Neural cell (in vitro differentiated cells): ENCODE measurements at regions not wholly inside any gene's neighbourhood (a gene's known extent, or its start where the extent isn't known, plus 50 kb on each side); places are given as distances from the start of the nearest gene placed in this dataset.

Experiments used
- H2AFZ ChIP-seq: fragments of 200-600, 300-800 bp; sonication (generic), shearing (Covaris generic); 2 replicates; pipeline ENCODE4 v1.6.0; 2014; ENCODE audit warnings: low read depth, mild to moderate bottlenecking, antibody characterized with exemption, low read length, moderate library complexity
- H3F3A ChIP-seq: fragments of 200-600 bp; shearing (Covaris generic); 2 replicates; pipeline ENCODE4 v1.6.1; 2016; ENCODE audit warnings: mild to moderate bottlenecking, moderate library complexity, mixed read lengths, antibody characterized with exemption, low read length; ENCODE audit not compliant: insufficient read depth, poor library complexity, severe bottlenecking
- H3K27ac ChIP-seq: fragments of 200-600, 300-800 bp; sonication (generic), shearing (Covaris generic); 2 replicates; pipeline ENCODE4 v1.5.1; 2014; ENCODE audit warnings: mild to moderate bottlenecking, low read length, moderate library complexity
- H3K27me3 ChIP-seq: fragments of 300-800, 200-600 bp; sonication (generic), shearing (Covaris generic); 2 replicates; pipeline ENCODE4 v1.6.0; 2014; ENCODE audit warnings: mild to moderate bottlenecking, low read depth, low read length, moderate library complexity; ENCODE audit not compliant: insufficient read depth
- H3K36me3 ChIP-seq: fragments of 300-800, 200-600 bp; sonication (generic), shearing (Covaris generic); 2 replicates; pipeline ENCODE4 v1.5.1; 2014; ENCODE audit warnings: mild to moderate bottlenecking, antibody characterized with exemption, low read length, moderate library complexity; ENCODE audit not compliant: insufficient read depth
- H3K4me2 ChIP-seq: fragments of 300-800, 200-600 bp; sonication (generic), shearing (Covaris generic); 2 replicates; pipeline ENCODE4 v1.6.0; 2014; ENCODE audit warnings: mild to moderate bottlenecking, low read length
- H3K4me3 ChIP-seq: fragments of 300-800, 200-600 bp; sonication (generic), shearing (Covaris generic); 2 replicates; pipeline ENCODE4 v1.5.1; 2014; ENCODE audit warnings: mild to moderate bottlenecking, low read length, moderate library complexity
- H3K79me2 ChIP-seq: fragments of 200-600 bp; shearing (Covaris generic); replicated peaks from 2 replicates; pipeline ENCODE4 v1.6.0; 2014; ENCODE audit warnings: mild to moderate bottlenecking, low read length, moderate library complexity; ENCODE audit not compliant: insufficient read depth
- H3K9ac ChIP-seq: fragments of 300-800, 200-600 bp; sonication (generic), shearing (Covaris generic); 2 replicates; pipeline ENCODE4 v1.6.1; 2016; ENCODE audit warnings: mild to moderate bottlenecking, low read length, mixed read lengths
- H3K9me2 ChIP-seq: fragments of 200-600 bp; shearing (Covaris generic); 2 replicates; pipeline ENCODE4 v1.6.1; 2016; ENCODE audit warnings: mild to moderate bottlenecking, low read length, mixed read lengths; ENCODE audit not compliant: insufficient read depth
- H3K9me3 ChIP-seq: fragments of 200-600, 300-800 bp; sonication (generic), shearing (Covaris generic); 2 replicates; pipeline ENCODE4 v1.6.1; 2016; ENCODE audit warnings: mild to moderate bottlenecking, mixed run types, low read length, moderate library complexity, mixed read lengths
- H4K20me1 ChIP-seq: fragments of 200-600 bp; shearing (Covaris generic); 2 replicates; pipeline ENCODE4 v1.6.1; 2016; ENCODE audit warnings: mild to moderate bottlenecking, mixed run types; ENCODE audit not compliant: insufficient read depth
- EP300 ChIP-seq: fragments of 450-650 bp; conservative IDR thresholded peaks from 2 replicates; pipeline ENCODE4 v1.6.1; 2014; ENCODE audit warnings: antibody characterized with exemption, mild to moderate bottlenecking, moderate library complexity; ENCODE audit not compliant: poor library complexity, severe bottlenecking
- EZH2 ChIP-seq: fragments of 200-600, 300-800 bp; shearing (Covaris generic), sonication (generic); IDR thresholded peaks from 2 replicates; pipeline ENCODE4 v1.6.1; 2014; ENCODE audit warnings: antibody characterized with exemption, low read length, borderline replicate concordance, mild to moderate bottlenecking; ENCODE audit not compliant: insufficient read depth, poor library complexity, severe bottlenecking
- MXI1 ChIP-seq: fragments of 450-650 bp; conservative IDR thresholded peaks from 2 replicates; pipeline ENCODE4 v1.6.1; 2014; ENCODE audit warnings: antibody characterized with exemption, mild to moderate bottlenecking; ENCODE audit not compliant: poor library complexity, severe bottlenecking
- POLR2AphosphoS5 ChIP-seq: IDR thresholded peaks from 2 replicates; pipeline ENCODE4 v1.6.1; 2012
- RAD21 ChIP-seq: fragments of 450-650 bp; conservative IDR thresholded peaks from 2 replicates; pipeline ENCODE4 v1.6.1; 2014; ENCODE audit warnings: antibody characterized with exemption, mild to moderate bottlenecking, moderate library complexity
- REST ChIP-seq: IDR thresholded peaks from 2 replicates; pipeline ENCODE4 v1.6.1; 2012; ENCODE audit warnings: borderline replicate concordance
- SMC3 ChIP-seq: fragments of 450-650 bp; conservative IDR thresholded peaks from 2 replicates; pipeline ENCODE4 v1.6.1; 2014; ENCODE audit warnings: antibody characterized with exemption, mild to moderate bottlenecking, moderate library complexity; ENCODE audit not compliant: poor library complexity
- TAF1 ChIP-seq: IDR thresholded peaks from 2 replicates; pipeline ENCODE4 v1.6.1; 2012; ENCODE audit warnings: low read depth

GRCh38 chr2:22062679-22063078 lies 938.9 kb downstream of the TDRD15 start:
- TF ChIP-seq RAD21: no peak
- no peak for TF ChIP-seq REST
- no peak for TF ChIP-seq POLR2AphosphoS5
- TF ChIP-seq TAF1: no peak
- no peak for TF ChIP-seq EZH2
- Histone ChIP-seq H2AFZ (no peak overlapping the region), H3K9me3 (no peaks in the 10 kb centered on the region)

GRCh38 chr2:22076454-22076853 lies 952.7 kb downstream of the TDRD15 start:
- H3K27me3 ChIP-seq: no peaks in the 10 kb centered on the region
- no peaks in the 10 kb centered on the region for H3K9me2 ChIP-seq
- no peaks in the 10 kb centered on the region for H3K36me3 ChIP-seq
- H3K4me2 ChIP-seq: no peak overlapping the region
- no peak overlapping the region for H3K27ac ChIP-seq
- no peaks in the 10 kb centered on the region for H4K20me1 ChIP-seq
- no peak overlapping the region for H3K9ac ChIP-seq
- no peak overlapping the region for H2AFZ ChIP-seq
- TF ChIP-seq EZH2: no peak
- no peak for TF ChIP-seq EP300
- TF ChIP-seq TAF1: no peak
- TF ChIP-seq SMC3: no peak
- TF ChIP-seq REST: no peak
- no peak for TF ChIP-seq RAD21
- TF ChIP-seq MXI1: no peak
- no peaks in the 10 kb centered on the region for H3K9me3 ChIP-seq
- H3K79me2 ChIP-seq: no peaks in the 10 kb centered on the region
- H3F3A ChIP-seq: no peaks in the 10 kb centered on the region
- H3K4me3 ChIP-seq: no peak overlapping the region

More at GRCh38 chr2:22062679-22063078, 938.9 kb downstream of the TDRD15 start:
- Histone ChIP-seq H3F3A (no peaks in the 10 kb centered on the region), H3K27me3 (no peaks in the 10 kb centered on the region), H3K79me2 (no peaks in the 10 kb centered on the region), H3K4me3 (no peak overlapping the region), H3K4me2 (no peak overlapping the region), H4K20me1 (no peaks in the 10 kb centered on the region), H3K36me3 (no peaks in the 10 kb centered on the region), H3K9me2 (no peaks in the 10 kb centered on the region), H3K27ac (no peak overlapping the region), H3K9ac (no peak overlapping the region)
